WTC11 (cell line): ENCODE measurements at regions not wholly inside any gene's neighbourhood (a gene's known extent, or its start where the extent isn't known, plus 50 kb on each side); places are given as distances from the start of the nearest gene placed in this dataset.

ENCODE experiments used
- ATAC-seq: fragments of 200-7000 bp; cut with Tn5 transposase; 2 replicates; pipeline ENCODE4 v1.10.0; 2021; ENCODE audit warnings: mild to moderate bottlenecking, moderate library complexity
- CTCF ChIA-PET: fragments of 300-600 bp; sonication (Branson Sonifier 250); formaldehyde crosslinking; loops from one replicate; lab custom pipeline; 2021; ENCODE audit warnings: antibody characterized with exemption; lab: Charles Lee
- POLR2A ChIA-PET: fragments of 350-600 bp; sonication (Branson Sonifier 250); formaldehyde crosslinking; loops from one replicate; lab custom pipeline; 2021; ENCODE audit warnings: antibody characterized with exemption; lab: Charles Lee
- DNase-seq: peaks from one replicate; pipeline ENCODE4 v3.0.0; 2021; ENCODE audit warnings: low spot score
- H3K27ac Mint-ChIP-seq: 2 replicates; pipeline ENCODE4 v1.8.0; 2021; ENCODE audit warnings: mixed read lengths
- H3K27me3 Mint-ChIP-seq: 2 replicates; pipeline ENCODE4 v1.8.0; 2021; ENCODE audit warnings: low read depth, mild to moderate bottlenecking, moderate library complexity, mixed read lengths
- H3K36me3 Mint-ChIP-seq: 2 replicates; pipeline ENCODE4 v1.8.0; 2021; ENCODE audit warnings: mixed read lengths
- H3K4me1 Mint-ChIP-seq: 2 replicates; pipeline ENCODE4 v1.8.0; 2022; ENCODE audit warnings: mixed read lengths
- H3K4me3 Mint-ChIP-seq: 2 replicates; pipeline ENCODE4 v1.8.0; 2021; ENCODE audit warnings: mild to moderate bottlenecking, moderate library complexity, mixed read lengths
- H3K9me3 Mint-ChIP-seq: 2 replicates; pipeline ENCODE4 v1.8.0; 2021; ENCODE audit warnings: mixed read lengths
- ARID4B ChIP-seq: sonication (generic); formaldehyde crosslinking; IDR thresholded peaks from 2 replicates; pipeline ENCODE4 v1.8.0; 2023; ENCODE audit warnings: missing genetic modification reagents, mild to moderate bottlenecking, borderline replicate concordance
- ELF4 ChIP-seq: sonication (generic); formaldehyde crosslinking; IDR thresholded peaks from 2 replicates; pipeline ENCODE4 v1.8.1; 2022; ENCODE audit warnings: low read depth, mild to moderate bottlenecking, moderate library complexity, missing genetic modification reagents
- FOXJ3 ChIP-seq: sonication (generic); formaldehyde crosslinking; IDR thresholded peaks from 2 replicates; pipeline ENCODE4 v1.9.0; 2021; ENCODE audit warnings: missing genetic modification reagents, mild to moderate bottlenecking, borderline replicate concordance
- HMGXB4 ChIP-seq: sonication (generic); formaldehyde crosslinking; IDR thresholded peaks from 2 replicates; pipeline ENCODE4 v1.8.1; 2023; ENCODE audit warnings: mild to moderate bottlenecking, moderate library complexity, missing genetic modification reagents
- JAZF1 ChIP-seq: fragments of 250-450 bp; sonication (Bioruptor Pico); IDR thresholded peaks from 2 replicates; pipeline ENCODE4 v1.9.0; 2021; ENCODE audit warnings: moderate library complexity, mild to moderate bottlenecking, inconsistent platforms
- MYBL2 ChIP-seq: sonication (generic); formaldehyde crosslinking; IDR thresholded peaks from 2 replicates; pipeline ENCODE4 v1.8.1; 2023; ENCODE audit warnings: mild to moderate bottlenecking, moderate library complexity, missing genetic modification reagents
- NR1H2 ChIP-seq: sonication (generic); formaldehyde crosslinking; IDR thresholded peaks from 2 replicates; pipeline ENCODE4 v1.9.0; 2021; ENCODE audit warnings: mild to moderate bottlenecking, moderate library complexity, missing genetic modification reagents
- TCF7 ChIP-seq: sonication (generic); formaldehyde crosslinking; IDR thresholded peaks from 2 replicates; pipeline ENCODE4 v1.8.0; 2022; ENCODE audit warnings: mild to moderate bottlenecking, low read depth, missing genetic modification reagents, moderate library complexity
- TP53 ChIP-seq: sonication (generic); formaldehyde crosslinking; IDR thresholded peaks from 2 replicates; pipeline ENCODE4 v1.8.1; 2023; ENCODE audit warnings: mild to moderate bottlenecking, missing genetic modification reagents
- USF1 ChIP-seq: sonication (generic); formaldehyde crosslinking; IDR thresholded peaks from 2 replicates; pipeline ENCODE4 v1.8.0; 2022; ENCODE audit warnings: mild to moderate bottlenecking, missing genetic modification reagents
- ZNF121 ChIP-seq: sonication (generic); formaldehyde crosslinking; IDR thresholded peaks from 2 replicates; pipeline ENCODE4 v1.8.0; 2023; ENCODE audit warnings: missing genetic modification reagents
- ZNF138 ChIP-seq: sonication (generic); formaldehyde crosslinking; conservative IDR thresholded peaks from 2 replicates; pipeline ENCODE4 v1.8.1; 2022; ENCODE audit warnings: mild to moderate bottlenecking, moderate library complexity, missing genetic modification reagents
- ZNF263 ChIP-seq: sonication (generic); formaldehyde crosslinking; IDR thresholded peaks from 2 replicates; pipeline ENCODE4 v1.8.1; 2022; ENCODE audit warnings: low read depth, mild to moderate bottlenecking, moderate library complexity, missing genetic modification reagents
- ZNF532 ChIP-seq: fragments of 250-450 bp; sonication (Bioruptor Pico); IDR thresholded peaks from 2 replicates; pipeline ENCODE4 v1.9.0; 2021; ENCODE audit warnings: mild to moderate bottlenecking, borderline replicate concordance

- Mint-ChIP-seq H3K36me3 (no peaks in the 10 kb centered on the region; the same call in 1 of the 2 replicates), H3K4me1 (peaks cover 8% of the 10 kb centered on the region), H3K4me3 (no peak overlapping the region), H3K9me3 (peaks cover 9% of the 10 kb centered on the region), H3K27me3 (no peaks in the 10 kb centered on the region), H3K27ac (no peak overlapping the region)
- no peak for DNase-seq
- TF ChIP-seq TP53 (CRISPR knock-in tag) (no peak), MYBL2 (CRISPR knock-in tag) (no peak)
- no peak; the same call in 1 of the 2 replicates for ATAC-seq
- CTCF ChIA-PET, result no interaction called here
- POLR2A ChIA-PET, result no interaction called here
Measured at GRCh38 chr2:3062476-3063260, 314.9 kb downstream of the EIPR1 start.

GRCh38 chr2:3060049-3060448, 317.6 kb downstream of the EIPR1 start:
- CTCF ChIA-PET, result no interaction called here
- POLR2A ChIA-PET, result no interaction called here
- ATAC-seq (no peak), DNase-seq (no peak)
- Mint-ChIP-seq H3K27ac (no peak overlapping the region), H3K36me3 (peaks cover 2% of the 10 kb centered on the region; the same call in 1 of the 2 replicates), H3K9me3 (peaks cover 24% of the 10 kb centered on the region), H3K27me3 (no peaks in the 10 kb centered on the region), H3K4me3 (no peak overlapping the region), H3K4me1 (no peaks in the 10 kb centered on the region)
- no peak for TF ChIP-seq HMGXB4 (CRISPR knock-in tag)
- no peak for TF ChIP-seq JAZF1 (CRISPR knock-in tag)
- TF ChIP-seq NR1H2 (CRISPR knock-in tag), result no peak
- TF ChIP-seq FOXJ3 (CRISPR knock-in tag), result no peak

GRCh38 chr2:3059141-3059925, 318.3 kb downstream of the EIPR1 start:
- H3K4me1 Mint-ChIP-seq, result peaks cover 2% of the 10 kb centered on the region; the same call in 1 of the 2 replicates
- no peak overlapping the region for H3K4me3 Mint-ChIP-seq
- H3K27me3 Mint-ChIP-seq, result no peaks in the 10 kb centered on the region
- CTCF ChIA-PET, result no interaction called here
- H3K9me3 Mint-ChIP-seq, result peaks cover 20% of the 10 kb centered on the region
- ATAC-seq (no peak), DNase-seq (no peak)
- TF ChIP-seq USF1 (no peak), ELF4 (no peak)
- no peak overlapping the region for H3K27ac Mint-ChIP-seq
- POLR2A ChIA-PET, result no interaction called here
- H3K36me3 Mint-ChIP-seq, result peaks cover 2% of the 10 kb centered on the region; the same call in 1 of the 2 replicates

GRCh38 chr2:3054066-3054465, 323.6 kb downstream of the EIPR1 start:
- CTCF ChIA-PET, result no interaction called here
- DNase-seq, result no peak
- H3K4me3 Mint-ChIP-seq, result no peak overlapping the region
- peaks cover 2% of the 10 kb centered on the region; the same call in 1 of the 2 replicates for H3K36me3 Mint-ChIP-seq
- no peak for ATAC-seq
- H3K27ac Mint-ChIP-seq, result no peak overlapping the region
- H3K4me1 Mint-ChIP-seq, result peaks cover 2% of the 10 kb centered on the region; the same call in 1 of the 2 replicates
- POLR2A ChIA-PET, result no interaction called here
- H3K27me3 Mint-ChIP-seq, result no peaks in the 10 kb centered on the region
- H3K9me3 Mint-ChIP-seq, result peaks cover 20% of the 10 kb centered on the region
- TF ChIP-seq ARID4B (CRISPR knock-in tag), result no peak
- no peak for TF ChIP-seq ZNF263
- no peak for TF ChIP-seq TP53 (CRISPR knock-in tag)
- TF ChIP-seq ZNF138 (CRISPR knock-in tag), result no peak
- TF ChIP-seq ZNF121 (CRISPR knock-in tag), result no peak
- no peak for TF ChIP-seq ZNF532 (CRISPR knock-in tag)
- TF ChIP-seq TCF7 (CRISPR knock-in tag), result no peak
